Esophagus muscularis mucosa (tissue), 3 donors: ENCODE measurements at regions not wholly inside any gene's neighbourhood (a gene's known extent, or its start where the extent isn't known, plus 50 kb on each side); places are given as distances from the start of the nearest gene placed in this dataset.
"Not testable (repeated sequence)": the region's sequence is repeated elsewhere in the genome, so short reads cannot be mapped to it uniquely, and the experiment has no call there.

Experiments
- POLR2AphosphoS5 ChIP-seq, 2 donors: sonication (generic); formaldehyde crosslinking; IDR thresholded peaks; one replicate each; pipeline ENCODE4 v1.6.1; 2017; ENCODE audit warnings: antibody characterized with exemption in 2 of 2
- TF ChIP-seq, protein P1 (sequence below), 3 experiments: fragments of 200-600 bp in 2 of 3; fragments of 450-650 bp in 1 of 3; sonication (generic) in 2 of 3; IDR thresholded peaks; one replicate each; pipeline ENCODE4 v1.5.1; 2017 to 2019; ENCODE audit warnings: antibody characterized with exemption in 3 of 3, mild to moderate bottlenecking in 2 of 3, moderate library complexity in 1 of 3

DNA sequence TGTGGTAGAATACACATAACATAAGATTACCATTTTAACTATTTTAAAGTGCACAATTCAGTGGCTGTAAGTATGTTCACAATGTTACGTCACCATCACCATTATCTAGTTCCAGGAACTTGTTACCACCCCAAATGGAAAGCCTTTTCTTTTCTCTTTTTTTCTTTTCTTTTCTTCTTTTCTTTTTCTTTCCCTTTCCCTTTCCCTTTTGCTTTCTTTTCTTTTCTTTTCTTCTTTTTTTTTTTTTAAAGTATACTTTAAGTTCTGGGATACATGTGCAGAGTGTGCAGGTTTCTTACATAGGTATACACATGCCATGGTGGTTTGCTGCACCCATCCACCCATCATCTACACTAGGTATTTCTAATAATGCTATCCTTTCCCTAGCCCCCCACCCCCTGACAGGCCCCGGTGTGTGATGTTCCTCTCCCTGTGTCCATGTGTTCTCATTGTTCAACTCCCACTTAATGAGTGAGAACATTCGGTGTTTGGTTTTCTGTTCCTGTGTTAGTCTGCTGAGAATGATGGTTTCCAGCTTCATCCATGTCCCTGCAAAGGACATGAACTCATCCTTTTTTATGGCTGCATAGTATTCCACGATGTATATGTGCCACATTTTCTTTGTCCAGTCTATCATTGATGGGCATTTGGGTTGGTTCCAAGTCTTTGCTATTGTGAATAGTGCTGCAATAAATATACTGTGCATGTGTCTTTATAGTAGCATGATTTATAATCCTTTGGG is 131.0 kb upstream of the PITX1 start:
- TF ChIP-seq, protein P1, sequence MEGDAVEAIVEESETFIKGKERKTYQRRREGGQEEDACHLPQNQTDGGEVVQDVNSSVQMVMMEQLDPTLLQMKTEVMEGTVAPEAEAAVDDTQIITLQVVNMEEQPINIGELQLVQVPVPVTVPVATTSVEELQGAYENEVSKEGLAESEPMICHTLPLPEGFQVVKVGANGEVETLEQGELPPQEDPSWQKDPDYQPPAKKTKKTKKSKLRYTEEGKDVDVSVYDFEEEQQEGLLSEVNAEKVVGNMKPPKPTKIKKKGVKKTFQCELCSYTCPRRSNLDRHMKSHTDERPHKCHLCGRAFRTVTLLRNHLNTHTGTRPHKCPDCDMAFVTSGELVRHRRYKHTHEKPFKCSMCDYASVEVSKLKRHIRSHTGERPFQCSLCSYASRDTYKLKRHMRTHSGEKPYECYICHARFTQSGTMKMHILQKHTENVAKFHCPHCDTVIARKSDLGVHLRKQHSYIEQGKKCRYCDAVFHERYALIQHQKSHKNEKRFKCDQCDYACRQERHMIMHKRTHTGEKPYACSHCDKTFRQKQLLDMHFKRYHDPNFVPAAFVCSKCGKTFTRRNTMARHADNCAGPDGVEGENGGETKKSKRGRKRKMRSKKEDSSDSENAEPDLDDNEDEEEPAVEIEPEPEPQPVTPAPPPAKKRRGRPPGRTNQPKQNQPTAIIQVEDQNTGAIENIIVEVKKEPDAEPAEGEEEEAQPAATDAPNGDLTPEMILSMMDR (IDR thresholded peaks at IDR 0.05): not testable (repeated sequence)
- TF ChIP-seq POLR2AphosphoS5 (IDR thresholded peaks at IDR 0.05): not testable (repeated sequence)
